Mucosa of gallbladder (tissue), 1 donor: ENCODE measurements at regions not wholly inside any gene's neighbourhood (a gene's known extent, or its start where the extent isn't known, plus 50 kb on each side); places are given as distances from the start of the nearest gene placed in this dataset.

ENCODE experiments used
- DNase-seq: peaks from one replicate; pipeline ENCODE4 v3.0.0-alpha.2; 2020; ENCODE audit warnings: low spot score
- donor health status: DM: no; HTN: no; CAD: no.

DNA sequence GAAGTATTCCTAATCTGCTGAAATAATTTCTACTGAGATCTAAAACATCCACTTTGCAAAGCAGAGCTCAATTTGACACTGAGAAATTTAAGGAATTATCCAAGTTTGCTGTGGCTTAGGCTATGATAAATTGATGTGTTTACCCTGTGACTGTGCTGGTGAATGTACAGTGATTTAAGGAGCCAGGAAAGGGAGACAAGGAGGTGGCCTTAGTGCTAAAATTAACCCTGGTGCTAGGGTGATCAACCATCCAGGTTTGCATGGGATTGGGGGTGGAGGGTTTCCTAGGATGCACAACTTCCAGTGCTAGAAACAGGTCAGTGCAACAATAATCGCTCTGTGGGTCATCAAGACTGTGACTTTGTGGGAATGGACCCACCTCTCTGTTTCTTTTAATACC is 307.5 kb upstream of the SPRED2 start:
- no peak for DNase-seq

DNA sequence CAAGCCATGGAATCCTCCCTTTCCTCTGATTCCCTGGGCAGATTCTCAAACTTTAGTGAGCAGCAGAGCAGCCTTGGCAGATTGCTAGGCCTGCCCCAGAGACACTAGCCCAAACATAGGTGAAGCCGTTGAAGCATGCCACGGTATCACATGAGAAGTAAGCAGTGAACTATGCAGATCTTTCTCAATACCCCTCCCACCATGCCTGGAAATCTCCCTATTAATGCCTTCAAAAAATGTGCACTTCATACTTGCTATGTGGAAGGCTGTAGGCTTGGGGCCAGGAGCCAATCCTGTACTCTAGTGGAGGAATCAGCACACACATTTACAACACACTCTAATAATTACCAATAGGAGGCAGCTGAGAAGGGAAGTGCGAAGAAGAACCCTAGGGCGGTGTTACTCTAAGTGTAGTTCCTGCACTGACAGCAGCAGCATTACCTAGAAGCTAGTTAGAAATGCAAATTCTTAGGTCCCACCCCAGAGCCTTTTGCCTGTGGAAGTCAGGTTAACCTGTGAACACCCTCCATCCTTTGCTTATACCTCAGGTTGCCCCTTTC is 305.1 kb upstream of the SPRED2 start:
- DNase-seq, result no peak

DNA sequence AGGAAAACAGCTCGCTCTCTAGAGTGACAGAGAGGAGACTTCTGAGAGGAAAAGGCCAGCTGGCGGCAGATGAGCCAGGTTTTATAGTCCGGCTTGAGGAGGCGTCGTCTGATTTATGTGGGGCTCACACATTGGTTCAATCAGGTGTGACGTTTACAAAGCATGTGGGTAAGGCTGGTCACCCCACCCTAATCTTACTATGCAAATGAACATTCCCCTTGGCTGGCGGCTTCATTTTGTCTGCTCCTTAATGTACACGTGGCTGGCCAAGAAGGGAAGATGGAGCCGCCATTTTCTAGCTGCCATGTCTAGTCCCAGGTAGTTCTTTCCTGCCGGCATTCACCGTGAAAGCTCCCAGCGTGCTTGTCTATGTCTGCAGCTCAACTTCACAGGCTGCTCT is 299.1 kb upstream of the SPRED2 start:
- DNase-seq, result no peak

DNA sequence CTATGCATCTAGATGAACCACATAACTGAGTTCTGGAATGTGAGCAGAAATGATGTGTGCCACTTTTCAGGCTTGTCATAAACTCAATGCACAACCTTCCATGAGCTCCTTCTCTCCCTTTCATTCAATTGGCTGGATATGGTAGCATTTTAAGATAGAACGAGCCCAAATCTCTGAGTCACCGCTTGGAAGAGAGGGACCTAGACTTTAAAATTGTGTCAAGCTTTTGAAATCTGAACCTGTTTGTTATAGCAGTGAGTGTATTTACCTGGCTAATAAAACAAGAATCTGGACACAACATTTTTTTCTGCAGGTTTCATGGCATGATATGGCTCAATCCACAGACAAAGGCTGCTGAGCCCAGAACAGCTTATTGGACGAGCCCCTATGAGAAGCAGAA is 297.8 kb upstream of the SPRED2 start:
- no peak for DNase-seq

DNA sequence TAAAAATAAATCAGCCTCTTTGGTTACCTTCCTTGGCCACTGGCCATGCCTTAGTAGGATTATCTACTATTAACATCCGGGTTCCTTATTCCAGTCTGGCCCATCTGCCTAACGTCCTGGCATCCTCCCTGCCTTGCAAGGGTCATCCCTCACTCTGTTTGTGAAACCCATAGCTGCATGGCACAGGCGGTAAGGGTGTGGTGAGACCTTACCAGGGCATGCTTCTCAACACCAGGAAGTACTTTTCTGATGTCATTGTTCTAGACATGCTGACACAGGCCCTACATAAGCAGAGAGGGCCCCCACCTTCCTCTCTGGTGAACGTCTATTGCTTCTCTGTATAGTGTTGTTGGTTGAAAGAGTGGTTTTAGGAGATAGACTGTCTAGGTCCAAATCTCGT is 296.8 kb upstream of the SPRED2 start:
- DNase-seq, result peak; percentile 20

DNA sequence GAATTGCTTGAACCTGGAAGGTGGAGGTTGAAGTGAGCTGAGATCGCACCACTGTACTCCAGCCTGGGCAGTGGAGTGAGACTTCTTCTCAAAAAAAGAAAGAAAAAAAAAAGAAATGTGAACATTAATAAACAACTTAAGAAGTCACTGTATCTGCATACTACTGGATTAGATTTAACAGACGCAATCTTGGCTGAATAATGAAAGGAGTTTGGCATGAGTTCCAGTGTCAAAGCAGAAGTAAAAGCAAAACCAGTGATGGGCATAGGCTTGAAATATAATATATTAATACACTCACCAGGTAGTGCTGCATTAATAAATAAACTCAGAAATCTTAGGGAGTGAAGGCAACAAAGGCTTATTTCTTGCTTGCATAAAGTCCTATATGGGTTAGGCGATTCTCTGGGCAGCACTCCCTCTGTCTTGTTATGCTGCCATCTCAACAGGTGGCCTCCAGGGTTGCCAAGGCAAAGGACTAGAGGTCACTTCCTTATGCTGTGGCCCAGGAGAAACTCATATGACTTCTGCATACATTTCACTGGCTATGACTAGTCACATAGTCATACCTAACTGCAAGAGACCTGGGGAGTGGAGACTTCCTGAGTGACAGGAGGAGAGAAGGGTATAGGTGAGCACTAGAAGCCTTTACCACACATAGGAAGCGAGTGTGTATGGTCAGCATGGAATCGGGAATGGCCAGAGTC is 296.2 kb upstream of the SPRED2 start:
- DNase-seq, result peak; percentile 62

DNA sequence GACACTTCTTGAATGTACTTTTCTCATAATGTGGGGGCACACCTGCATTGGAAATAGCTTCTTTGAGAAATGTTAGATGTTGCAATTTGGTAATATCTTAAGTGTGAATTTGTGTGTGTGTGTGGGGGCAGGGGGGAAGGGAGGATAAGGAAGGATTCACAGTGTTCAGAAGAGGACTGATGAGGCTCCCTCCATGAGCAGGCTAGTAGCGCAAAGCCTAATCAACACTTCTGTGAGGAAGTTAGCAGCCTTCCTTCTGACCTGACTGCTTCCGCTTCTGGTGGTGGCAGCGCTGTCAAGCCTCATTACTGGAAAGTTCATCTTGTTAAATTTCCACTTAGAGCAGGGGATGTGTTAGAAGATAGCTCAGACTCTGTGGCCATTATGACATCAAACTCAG is 295.4 kb upstream of the SPRED2 start:
- no peak for DNase-seq

DNA sequence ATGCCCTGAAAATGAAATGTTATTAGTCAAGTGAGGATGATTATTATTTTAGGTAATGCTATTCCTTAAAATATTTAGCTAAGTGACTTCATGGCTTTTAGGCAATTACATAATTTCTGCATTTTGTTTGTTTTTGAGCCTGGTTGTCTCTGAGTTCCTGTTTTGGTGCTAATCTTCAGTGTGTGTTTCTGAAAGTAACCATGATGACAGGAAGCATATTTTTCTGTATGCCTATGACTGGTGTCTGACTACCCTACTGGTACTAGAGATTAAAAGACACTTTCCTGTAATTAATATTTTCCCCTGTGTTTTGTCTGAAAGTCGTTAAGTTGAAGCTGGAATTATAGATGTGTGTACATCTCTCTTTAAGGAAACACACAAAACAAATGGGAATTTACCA is 295.0 kb upstream of the SPRED2 start:
- no peak for DNase-seq

DNA sequence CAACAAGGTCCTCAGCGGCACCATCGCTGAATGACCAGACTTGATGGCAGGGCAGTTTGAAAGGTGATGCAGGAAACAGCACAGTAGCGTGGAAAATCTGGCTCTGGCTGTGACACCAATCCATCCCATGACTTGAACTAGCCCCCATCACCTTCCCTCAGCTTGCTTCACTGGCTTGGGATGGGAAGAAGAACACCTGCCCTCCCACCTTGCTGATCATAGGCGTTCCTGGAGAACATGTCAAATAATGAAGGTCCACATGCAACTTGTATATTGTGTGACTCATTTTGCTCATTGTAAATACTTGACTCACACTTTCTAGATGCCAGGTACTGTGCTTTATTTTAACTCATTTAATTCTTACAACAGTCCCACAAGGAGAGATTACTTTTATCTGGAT is 292.4 kb upstream of the SPRED2 start:
- DNase-seq, result no peak

DNA sequence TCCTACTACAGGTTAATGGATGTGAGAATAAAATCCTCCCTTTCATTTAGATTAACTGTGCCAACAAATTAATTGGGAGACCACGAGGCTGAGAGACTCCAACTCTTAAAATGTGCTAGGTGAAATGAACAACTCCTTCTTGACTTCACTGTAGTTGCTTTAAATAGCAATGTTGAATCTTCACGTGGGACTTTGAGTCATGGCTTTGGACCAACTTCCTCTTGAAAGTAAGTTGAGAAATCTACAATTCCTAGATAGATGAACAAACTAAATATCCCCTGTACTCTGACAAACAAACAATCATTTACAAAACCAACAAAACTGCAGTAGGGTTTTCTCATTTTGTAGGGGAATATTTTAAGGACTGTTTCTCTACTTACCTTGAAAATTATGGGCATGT is 291.9 kb upstream of the SPRED2 start:
- no peak for DNase-seq

DNA sequence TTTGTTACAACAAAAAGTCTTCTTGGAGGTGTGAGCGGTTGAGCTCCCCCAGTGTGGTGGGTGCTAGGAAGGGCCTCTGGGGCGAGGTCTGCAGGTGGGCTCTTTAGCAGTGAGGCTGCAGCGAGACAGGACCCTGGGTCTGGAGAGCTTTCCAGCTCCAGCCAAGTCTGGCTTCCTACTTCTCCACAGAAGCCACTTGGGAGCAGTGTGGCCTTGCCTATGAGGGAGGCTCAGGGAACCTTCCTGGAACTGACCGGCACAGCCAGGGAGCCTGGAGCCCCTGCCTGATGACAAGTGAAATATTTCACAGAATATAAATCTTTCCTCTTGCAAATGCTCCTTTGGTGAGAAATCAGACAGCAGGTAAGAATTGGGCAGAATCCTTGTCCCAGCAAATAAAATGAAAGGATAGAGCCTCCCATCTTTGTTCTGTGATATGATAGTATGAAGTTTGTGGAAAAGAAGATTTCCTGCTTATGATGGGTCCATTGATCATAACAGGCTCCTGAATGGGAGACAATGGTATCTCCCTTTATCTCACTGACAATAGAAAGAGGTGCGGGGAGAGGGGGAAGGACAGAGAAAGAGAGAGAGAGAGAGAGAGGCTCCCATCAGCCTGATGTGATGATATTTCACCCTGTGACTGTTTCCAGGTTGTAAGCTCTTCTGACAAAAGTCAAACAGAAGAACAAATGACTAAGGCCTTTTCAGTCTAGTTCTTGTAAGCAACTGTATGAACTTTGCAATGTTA is 289.8 kb upstream of the SPRED2 start:
- DNase-seq, result peak; percentile 34

DNA sequence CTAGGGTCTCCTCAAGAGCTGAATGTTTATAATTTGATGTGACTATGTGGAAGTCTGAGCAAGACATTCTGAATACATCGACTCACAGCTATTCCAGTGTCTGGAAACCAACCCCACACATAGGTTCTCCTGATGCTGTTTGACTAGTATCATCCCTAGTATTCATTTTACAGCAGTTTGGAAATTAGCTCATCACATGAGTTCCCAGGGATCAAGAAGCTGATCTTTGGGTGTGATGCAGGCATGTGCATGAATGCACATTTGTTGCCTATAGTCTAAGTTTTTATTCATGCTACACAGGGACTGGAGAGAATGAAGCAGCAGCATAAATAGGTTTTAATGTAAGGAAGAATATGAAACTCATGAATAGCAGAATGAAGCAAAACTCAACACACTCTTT is 284.3 kb upstream of the SPRED2 start:
- no peak for DNase-seq

DNA sequence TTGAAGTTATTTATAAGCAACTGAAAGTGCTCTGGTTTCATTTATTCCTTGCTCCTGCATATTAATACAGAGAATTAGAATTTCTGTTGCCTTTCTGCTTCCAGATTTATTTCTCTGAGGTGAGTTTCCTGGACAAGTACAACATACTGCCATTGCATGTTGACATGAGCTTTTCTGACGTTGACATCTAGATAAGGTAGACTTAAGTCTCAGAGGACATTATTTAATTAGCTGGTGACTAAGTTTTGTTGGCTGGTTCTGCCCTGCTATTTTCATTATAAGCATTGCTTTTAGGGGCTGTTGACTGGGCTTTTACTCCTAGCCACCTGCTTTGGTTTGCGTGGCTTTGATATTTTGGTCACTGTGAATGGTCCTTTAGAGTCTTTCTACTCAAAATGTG is 282.9 kb upstream of the SPRED2 start:
- no peak for DNase-seq

DNA sequence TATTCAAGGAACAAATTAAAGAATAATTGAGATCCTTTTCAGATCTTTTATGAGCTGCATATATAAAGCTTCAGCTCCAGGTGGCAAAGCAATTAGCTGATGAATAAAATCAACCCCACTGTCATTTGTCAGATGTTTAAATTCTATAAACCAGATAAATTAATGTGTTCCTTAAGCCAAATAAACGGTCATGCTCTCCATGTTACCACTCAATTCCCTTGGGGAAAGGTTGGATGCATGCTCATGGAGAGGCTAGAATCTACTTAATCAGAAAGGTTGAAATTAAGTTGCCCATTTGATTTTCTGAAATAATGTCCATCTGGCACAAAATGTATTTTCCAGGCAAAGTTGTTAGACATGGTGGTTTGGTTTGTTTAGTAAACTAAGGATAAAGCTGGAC is 282.5 kb upstream of the SPRED2 start:
- DNase-seq, result no peak

DNA sequence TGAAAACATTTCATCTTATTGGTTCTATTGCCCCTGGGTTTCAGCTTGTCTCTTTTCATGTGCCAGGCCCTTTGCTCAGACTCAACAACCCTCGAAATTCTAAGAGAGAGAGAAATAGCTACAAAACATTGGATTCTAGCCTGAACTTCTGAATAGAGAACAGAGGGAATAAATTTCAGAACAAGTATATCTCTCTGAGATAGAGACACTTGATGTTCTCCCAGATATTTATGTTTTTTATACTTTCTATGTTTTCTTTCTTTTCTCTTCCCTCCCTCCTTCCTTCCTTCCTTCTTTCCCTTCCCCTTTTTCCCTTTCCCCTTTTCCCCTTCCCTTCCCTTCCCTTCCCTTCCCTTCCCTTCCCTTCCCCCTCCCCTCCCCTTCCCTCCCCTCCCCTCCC is 279.5 kb upstream of the SPRED2 start:
- no peak for DNase-seq

DNA sequence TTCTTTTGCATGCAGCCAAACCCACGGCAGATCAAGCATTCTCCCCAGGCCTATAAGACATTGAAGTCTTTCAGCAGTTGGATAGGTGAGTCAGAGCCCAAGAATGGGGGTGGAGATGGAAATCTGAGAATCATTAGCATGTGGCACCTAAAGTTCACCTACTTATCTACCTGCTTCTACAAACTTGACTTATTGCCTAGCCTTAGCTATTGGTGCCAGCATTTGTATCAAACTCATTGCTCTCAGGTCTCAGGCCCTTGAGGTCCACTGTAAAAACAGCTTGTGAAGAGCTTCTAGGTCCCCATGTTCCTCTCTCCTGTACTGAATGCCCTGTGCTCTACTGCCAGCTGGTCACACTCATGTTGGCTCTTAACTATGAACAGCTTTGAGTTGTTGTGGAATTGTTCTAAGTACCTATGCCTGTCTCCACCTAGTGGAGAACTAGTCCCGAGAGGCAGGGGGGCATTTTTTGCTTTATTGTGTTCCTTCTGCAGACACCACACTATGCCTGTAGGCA is 278.4 kb upstream of the SPRED2 start:
- DNase-seq, result no peak

DNA sequence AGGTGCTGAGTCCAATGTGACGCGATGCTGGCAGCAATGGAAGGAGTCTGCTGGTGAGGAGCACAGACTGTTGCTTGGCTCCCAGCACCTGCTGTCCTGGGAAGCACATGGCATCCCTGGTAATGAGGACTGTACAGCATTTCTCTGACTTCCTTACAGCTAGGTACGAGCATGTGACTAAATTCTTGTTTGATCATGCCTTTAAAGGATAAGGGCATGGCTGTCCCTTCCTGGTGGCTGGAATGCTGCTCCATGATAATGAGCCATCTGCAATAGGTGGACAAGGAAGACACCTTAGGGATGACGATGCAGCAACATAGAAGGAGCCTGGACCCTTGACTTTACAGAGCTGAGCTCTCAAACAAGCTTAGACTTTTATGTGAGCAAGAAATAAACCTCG is 278.0 kb upstream of the SPRED2 start:
- DNase-seq, result no peak

DNA sequence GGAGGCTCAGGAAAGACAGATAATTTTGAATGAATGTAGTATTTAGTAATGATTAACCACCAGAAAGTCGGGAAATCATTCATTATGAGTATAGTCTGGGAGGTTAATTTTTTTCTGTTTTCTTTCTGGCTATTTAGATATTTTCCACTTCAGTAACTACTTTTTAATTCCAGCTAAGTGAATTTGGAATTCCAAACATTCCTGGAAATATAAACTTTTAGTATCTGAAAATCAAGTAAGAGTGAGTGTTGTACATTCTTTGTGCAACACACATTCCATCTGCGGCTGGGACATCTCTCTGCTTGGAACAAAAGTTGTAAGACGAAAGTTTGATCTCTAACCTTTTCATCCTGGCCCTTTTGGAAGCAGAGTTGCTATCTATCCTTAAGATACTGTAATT is 275.7 kb upstream of the SPRED2 start:
- DNase-seq, result no peak

DNA sequence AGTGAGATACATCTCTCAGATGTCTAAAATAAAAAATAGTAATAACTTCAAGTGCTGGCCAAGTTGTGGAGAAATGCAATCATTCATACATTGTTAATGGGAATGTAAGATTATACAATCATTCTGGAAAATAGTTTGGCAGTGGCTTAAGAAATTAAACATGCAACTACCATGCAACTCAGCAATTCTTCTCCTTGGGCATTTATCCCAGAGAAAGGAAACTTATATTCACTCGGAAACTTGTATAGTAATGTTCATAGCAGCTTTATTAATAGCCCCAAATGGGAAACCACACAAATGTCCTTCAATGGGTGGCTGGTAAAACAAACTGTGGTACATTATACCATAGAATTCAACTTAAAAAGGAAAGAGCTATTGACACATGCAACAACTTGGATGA is 274.0 kb upstream of the SPRED2 start:
- DNase-seq, result no peak

DNA sequence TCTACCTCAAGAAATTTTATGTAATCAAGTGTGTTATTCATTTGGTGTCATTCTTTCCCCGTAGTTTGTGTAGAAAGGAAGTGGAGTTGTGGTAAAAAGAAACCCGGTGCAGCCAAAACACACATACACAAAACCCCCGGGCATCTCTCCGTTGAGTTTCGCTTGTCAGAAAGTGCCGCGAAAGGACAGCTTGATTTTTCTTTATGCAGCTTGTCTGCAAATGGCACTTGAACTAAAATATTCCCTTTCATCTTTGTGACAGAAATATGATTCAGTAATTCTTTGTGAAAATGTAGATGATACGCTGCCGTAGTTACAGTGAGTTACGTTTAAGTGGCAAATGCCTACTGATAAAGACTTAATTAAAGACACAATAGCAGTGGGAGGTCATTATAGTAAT is 268.8 kb upstream of the SPRED2 start:
- DNase-seq, result no peak

DNA sequence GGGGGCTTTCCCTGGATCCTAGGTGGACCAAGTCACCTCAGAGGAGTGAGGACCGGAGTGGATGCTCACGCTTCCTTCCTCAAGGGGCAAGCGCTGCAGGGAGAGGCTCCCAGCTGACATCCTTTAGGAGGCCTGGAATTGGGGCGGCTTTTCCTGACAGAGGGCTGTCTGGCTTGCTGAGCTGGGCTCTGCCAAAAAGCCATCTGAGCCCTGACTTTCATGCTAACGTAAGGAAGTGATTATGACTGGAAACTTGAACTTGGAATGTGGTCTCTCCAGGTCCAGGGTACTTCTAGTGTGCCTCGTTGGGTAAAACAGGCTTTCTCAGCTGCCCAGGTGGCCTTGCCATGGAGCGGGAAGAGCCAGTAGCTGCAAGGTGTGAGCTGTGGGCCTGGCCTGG is 268.3 kb upstream of the SPRED2 start:
- no peak for DNase-seq

DNA sequence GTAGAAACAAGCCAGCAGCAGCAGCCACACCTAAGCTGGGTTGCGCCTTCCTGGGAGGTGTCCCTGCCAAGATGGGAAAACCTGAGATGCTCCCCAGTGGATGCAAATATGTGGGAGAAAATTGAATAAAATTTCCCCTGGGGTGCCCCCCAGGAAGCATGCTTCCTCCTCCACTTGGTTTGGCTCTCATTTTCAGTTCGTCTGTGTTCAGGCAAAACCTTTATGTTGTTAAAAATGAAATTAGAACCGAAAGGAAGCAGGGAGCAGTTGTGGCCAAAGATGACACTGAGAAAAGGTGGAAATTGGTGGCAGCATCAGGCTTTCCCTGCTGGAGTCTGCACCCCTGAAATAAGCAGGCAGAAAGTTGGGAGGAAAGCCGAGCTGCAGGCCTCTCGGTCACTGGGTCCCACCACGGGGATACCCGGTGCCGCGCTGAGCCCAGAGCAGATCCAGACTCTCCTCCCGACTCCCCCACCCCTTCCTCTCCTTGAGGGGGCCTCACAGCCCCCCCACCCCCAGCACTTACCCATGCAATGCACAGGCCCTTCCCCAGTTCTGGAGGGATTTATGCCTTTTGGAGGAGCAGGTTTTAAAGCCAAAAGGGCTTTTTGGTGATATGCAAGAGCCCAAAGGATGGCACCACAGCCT is 267.7 kb upstream of the SPRED2 start:
- no peak for DNase-seq

DNA sequence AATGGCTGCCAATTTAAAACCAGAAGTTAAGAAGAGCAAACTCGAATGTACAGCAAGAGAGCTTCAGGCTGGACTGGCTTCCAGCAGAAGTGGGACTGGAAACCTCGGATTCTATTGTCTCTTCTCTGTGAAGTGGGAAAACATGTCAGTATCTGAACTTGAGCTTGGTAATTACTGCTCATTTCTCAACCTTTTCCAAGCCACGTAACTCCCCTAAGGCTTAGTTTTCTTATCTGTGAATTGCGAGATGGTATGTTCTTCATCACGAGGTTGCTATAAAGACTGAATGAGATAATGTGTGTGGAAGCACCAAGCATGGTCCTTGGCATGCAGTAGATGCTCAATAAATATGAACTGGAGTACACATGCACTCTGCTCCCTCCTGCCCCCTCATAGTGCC is 259.4 kb upstream of the SPRED2 start:
- DNase-seq, result no peak
